Peyer's patch (tissue), 4 donors: ENCODE measurements at regions not wholly inside any gene's neighbourhood (a gene's known extent, or its start where the extent isn't known, plus 50 kb on each side); places are given as distances from the start of the nearest gene placed in this dataset.

Source experiments
- DNase-seq, 3 donors: peaks; one replicate each; pipeline ENCODE4 v3.0.0-alpha.2; 2017 to 2019
- H3K27ac ChIP-seq, 4 donors: fragments of 200-600 bp; sonication (generic); one replicate each; pipeline ENCODE4 v1.5.1; 2016 to 2019
- H3K27me3 ChIP-seq, 2 donors: fragments of 200-600 bp; sonication (generic); one replicate each; pipeline ENCODE4 v1.5.1; 2019
- H3K36me3 ChIP-seq, 3 donors: fragments of 200-600 bp; sonication (generic); one replicate each; pipeline ENCODE4 v1.5.1; 2016 to 2019
- H3K4me1 ChIP-seq, 4 donors: fragments of 200-600 bp; sonication (generic); one replicate each; pipeline ENCODE4 v1.5.1; 2016 to 2019
- H3K4me3 ChIP-seq, 4 donors: fragments of 200-600 bp; sonication (generic); 1 replicate in 3 of 4; 2 replicates in 1 of 4; pipeline ENCODE4 v1.5.1; 2016 to 2019; ENCODE audit warnings: mild to moderate bottlenecking in 1 of 4
- H3K9me3 ChIP-seq, 4 donors: fragments of 200-600 bp; sonication (generic); one replicate each; pipeline ENCODE4 v1.5.1; 2016 to 2019; ENCODE audit warnings: mild to moderate bottlenecking in 1 of 4
- CTCF ChIP-seq, 6 experiments: fragments of 450-650 bp in 4 of 6; fragments of 200-600 bp in 2 of 6; sonication (generic) in 1 of 6; IDR thresholded peaks; one replicate each; pipeline ENCODE4 v1.5.1; 2017 to 2019; ENCODE audit warnings: antibody characterized with exemption in 6 of 6, mild to moderate bottlenecking in 3 of 6, moderate library complexity in 1 of 6
- POLR2A ChIP-seq, 2 donors: fragments of 450-650 bp; IDR thresholded peaks; one replicate each; pipeline ENCODE4 v1.5.1; 2017; ENCODE audit warnings: antibody characterized with exemption in 2 of 2, mild to moderate bottlenecking in 2 of 2, moderate library complexity in 2 of 2

DNA sequence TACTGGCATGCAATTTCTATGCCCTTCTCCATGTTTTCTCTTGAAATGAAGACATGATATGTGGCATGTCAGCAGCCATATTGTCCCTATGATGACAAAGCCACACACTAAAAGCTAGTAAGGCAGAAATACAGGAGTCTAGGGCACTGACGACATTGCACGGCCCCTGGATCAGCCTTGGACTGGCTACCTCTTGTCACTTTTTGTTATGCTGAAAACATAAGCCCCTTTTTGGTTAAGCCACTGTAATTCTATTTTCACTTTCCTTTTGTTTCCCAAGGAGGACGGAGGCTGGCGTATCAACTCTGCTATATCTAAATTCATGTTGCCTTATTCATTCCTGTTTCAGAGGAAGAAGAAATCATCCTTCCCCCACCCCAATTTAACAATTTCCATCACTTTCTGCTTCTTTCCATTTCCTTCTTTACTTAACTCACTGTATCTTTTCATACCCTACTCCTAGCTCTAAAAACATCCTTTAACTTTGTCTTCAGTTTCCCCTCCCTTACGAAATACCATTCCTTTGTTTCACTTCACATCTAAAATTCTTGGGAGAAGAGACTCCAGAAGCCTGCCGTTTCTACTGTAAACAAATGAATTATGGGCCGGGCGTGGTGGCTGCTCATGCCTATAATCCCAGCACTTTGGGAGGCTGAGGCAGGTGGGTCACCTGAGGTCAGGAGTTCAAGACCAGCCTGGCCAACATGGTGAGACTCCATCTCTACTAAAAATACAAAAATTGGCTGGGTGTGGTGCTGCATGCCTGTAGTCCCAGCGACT, 364.1 kb downstream of the PCNX1 start:
- Histone ChIP-seq H3K27me3 (no peaks in the 10 kb centered on the region), H3K36me3 (no peaks in the 10 kb centered on the region), H3K27ac (no peak overlapping the region), H3K4me3 (no peak overlapping the region), H3K4me1 (no peaks in the 10 kb centered on the region), H3K9me3 (no peaks in the 10 kb centered on the region)
- no peak for DNase-seq
- TF ChIP-seq CTCF (IDR thresholded peaks at IDR 0.05), result no peak
- TF ChIP-seq POLR2A (IDR thresholded peaks at IDR 0.05), result no peak

GRCh38 chr14:71273366-71273765, 366.1 kb downstream of the PCNX1 start:
- no peaks in the 10 kb centered on the region for H3K9me3 ChIP-seq
- no peaks in the 10 kb centered on the region for H3K4me1 ChIP-seq
- H3K4me3 ChIP-seq, result no peak overlapping the region
- DNase-seq, result no peak
- TF ChIP-seq POLR2A (IDR thresholded peaks at IDR 0.05), result no peak
- no peak for TF ChIP-seq CTCF (IDR thresholded peaks at IDR 0.05)
- H3K27me3 ChIP-seq, result no peaks in the 10 kb centered on the region
- no peak overlapping the region for H3K27ac ChIP-seq
- H3K36me3 ChIP-seq, result no peaks in the 10 kb centered on the region

DNA sequence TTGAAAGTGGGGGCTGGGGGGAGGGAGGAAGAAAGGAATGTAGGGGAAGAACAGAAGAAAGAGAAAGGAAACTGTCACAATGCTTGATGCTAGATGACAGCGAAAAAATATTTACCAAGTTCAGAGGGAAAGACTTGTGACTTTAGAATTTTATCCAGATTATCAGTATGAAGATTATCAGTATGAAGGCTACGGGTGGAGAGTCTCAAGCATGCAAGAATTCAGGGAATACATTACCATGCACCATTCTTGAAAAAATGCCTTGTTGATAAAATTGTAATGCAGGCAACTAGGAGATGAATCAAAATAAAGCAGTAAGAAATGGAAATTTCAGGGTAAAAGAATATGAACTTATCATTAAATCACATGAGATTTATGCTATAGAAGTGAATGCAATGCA, 376.8 kb downstream of the PCNX1 start:
- TF ChIP-seq CTCF (IDR thresholded peaks at IDR 0.05), result no peak
- no peak for TF ChIP-seq POLR2A (IDR thresholded peaks at IDR 0.05)
- Histone ChIP-seq H3K9me3 (no peaks in the 10 kb centered on the region), H3K27ac (no peak overlapping the region), H3K36me3 (no peaks in the 10 kb centered on the region), H3K4me3 (no peak overlapping the region), H3K4me1 (no peaks in the 10 kb centered on the region), H3K27me3 (no peaks in the 10 kb centered on the region)
- no peak for DNase-seq

DNA sequence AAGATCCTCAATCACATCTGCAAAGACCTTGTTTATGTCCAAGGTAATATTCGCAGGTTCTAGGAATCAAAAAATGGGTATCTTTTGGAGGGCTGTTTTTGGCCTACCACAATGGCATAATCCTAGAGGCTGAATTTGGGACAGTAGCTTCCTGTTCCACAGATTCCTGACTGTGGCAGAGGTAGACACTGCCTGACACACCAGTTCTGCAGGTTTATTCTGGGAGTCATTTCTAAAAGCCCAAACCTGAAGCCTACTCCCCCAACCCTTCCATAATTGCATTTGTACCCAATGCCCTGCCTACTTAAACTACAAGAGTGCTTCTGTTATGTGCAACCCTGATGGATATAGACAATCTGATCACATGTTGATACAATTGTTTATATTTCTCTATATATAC, 378.9 kb downstream of the PCNX1 start:
- TF ChIP-seq CTCF (IDR thresholded peaks at IDR 0.05), result no peak
- no peak for TF ChIP-seq POLR2A (IDR thresholded peaks at IDR 0.05)
- no peak overlapping the region for H3K4me3 ChIP-seq
- H3K27me3 ChIP-seq, result no peaks in the 10 kb centered on the region
- no peak overlapping the region for H3K27ac ChIP-seq
- DNase-seq, result no peak
- no peaks in the 10 kb centered on the region for H3K4me1 ChIP-seq
- H3K36me3 ChIP-seq, result no peaks in the 10 kb centered on the region
- H3K9me3 ChIP-seq, result no peaks in the 10 kb centered on the region

DNA sequence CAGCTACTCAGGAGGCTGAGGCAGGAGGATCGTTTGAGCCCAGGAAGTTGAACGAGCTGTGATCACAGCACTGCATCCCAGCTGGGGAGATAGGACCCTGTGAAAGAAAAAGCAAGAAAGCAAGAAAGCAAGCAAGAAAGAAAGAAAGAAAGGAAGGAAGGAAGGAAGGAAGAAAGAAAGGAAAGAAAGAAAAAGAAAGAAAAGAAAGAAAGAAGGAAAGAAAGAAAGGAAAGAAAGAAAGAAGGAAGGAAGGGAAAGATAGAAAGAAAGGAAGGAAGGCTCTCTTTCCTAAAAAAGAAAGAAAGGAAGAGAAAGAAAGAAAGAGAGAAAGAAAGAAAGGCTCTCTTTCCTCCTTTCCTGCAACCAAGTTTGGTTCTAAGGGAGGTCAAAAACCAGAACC, 380.3 kb downstream of the PCNX1 start:
- H3K36me3 ChIP-seq, result no peaks in the 10 kb centered on the region

DNA sequence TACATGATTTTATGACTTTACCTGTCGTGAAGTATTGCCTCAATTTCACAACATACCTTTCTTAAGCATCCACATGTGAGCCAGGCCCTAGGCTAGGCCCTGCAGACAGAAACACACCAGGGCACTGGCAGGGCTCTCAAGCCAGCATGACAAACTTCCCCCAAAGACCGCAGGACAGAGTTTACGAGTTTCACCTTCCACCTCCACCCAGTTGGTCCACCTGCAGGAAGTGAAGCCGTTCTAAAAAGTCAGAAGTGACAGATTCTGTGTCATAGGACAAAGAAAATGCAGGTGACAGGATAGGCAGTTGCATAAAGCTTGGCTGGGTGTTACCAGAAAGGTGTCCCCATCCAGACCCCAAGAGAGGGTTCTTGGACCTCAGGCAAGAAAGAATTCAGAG, 382.3 kb downstream of the PCNX1 start:
- peak in 2 of 3 donors; percentile 27 to 61 for DNase-seq
- no peaks in the 10 kb centered on the region for H3K4me1 ChIP-seq
- no peak overlapping the region for H3K4me3 ChIP-seq
- no peaks in the 10 kb centered on the region for H3K36me3 ChIP-seq
- H3K27me3 ChIP-seq, result no peaks in the 10 kb centered on the region
- no peaks in the 10 kb centered on the region for H3K9me3 ChIP-seq
- no peak overlapping the region for H3K27ac ChIP-seq
- TF ChIP-seq CTCF (IDR thresholded peaks at IDR 0.05), result no peak
- TF ChIP-seq POLR2A (IDR thresholded peaks at IDR 0.05), result no peak

More for the DNA sequence above, 380.3 kb downstream of the PCNX1 start:
- Histone ChIP-seq H3K27me3 (no peaks in the 10 kb centered on the region), H3K4me1 (no peaks in the 10 kb centered on the region), H3K9me3 (no peaks in the 10 kb centered on the region), H3K4me3 (no peak overlapping the region), H3K27ac (no peak overlapping the region)
- no peak for TF ChIP-seq POLR2A (IDR thresholded peaks at IDR 0.05)
- no peak for DNase-seq
